VCaP (cell line): ENCODE measurements at regions not wholly inside any gene's neighbourhood (a gene's known extent, or its start where the extent isn't known, plus 50 kb on each side); places are given as distances from the start of the nearest gene placed in this dataset.

Source experiments
- H3K27ac ChIP-seq: fragments of 450-650 bp; 2 replicates; pipeline ENCODE4 v1.5.1; 2017
- TF ChIP-seq, protein P1 (sequence below): fragments of 450-650 bp; conservative IDR thresholded peaks from 2 replicates; pipeline ENCODE4 v1.5.1; 2017; ENCODE audit warnings: mild to moderate bottlenecking, moderate library complexity

DNA sequence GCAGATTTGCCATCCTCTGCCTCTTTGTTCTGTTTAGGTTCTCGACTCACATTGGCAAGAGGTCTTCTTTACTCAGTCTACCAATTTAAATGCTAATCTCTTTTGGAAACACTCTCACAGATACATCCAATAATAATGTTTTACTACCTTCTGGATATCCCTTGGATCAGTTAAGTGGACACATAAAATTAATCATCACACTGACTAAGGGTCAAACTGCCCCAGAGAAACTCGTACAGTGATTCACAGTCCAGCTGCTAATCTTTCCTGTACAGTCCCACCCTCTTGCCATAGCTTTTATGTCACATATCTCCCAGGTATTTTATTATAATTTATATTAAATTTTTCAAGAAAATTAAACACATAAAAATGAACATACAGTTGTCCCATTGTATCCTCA is 360.8 kb upstream of the RGMA start:
- no peak overlapping the region for H3K27ac ChIP-seq
- TF ChIP-seq, protein P1, sequence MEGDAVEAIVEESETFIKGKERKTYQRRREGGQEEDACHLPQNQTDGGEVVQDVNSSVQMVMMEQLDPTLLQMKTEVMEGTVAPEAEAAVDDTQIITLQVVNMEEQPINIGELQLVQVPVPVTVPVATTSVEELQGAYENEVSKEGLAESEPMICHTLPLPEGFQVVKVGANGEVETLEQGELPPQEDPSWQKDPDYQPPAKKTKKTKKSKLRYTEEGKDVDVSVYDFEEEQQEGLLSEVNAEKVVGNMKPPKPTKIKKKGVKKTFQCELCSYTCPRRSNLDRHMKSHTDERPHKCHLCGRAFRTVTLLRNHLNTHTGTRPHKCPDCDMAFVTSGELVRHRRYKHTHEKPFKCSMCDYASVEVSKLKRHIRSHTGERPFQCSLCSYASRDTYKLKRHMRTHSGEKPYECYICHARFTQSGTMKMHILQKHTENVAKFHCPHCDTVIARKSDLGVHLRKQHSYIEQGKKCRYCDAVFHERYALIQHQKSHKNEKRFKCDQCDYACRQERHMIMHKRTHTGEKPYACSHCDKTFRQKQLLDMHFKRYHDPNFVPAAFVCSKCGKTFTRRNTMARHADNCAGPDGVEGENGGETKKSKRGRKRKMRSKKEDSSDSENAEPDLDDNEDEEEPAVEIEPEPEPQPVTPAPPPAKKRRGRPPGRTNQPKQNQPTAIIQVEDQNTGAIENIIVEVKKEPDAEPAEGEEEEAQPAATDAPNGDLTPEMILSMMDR: no peak

DNA sequence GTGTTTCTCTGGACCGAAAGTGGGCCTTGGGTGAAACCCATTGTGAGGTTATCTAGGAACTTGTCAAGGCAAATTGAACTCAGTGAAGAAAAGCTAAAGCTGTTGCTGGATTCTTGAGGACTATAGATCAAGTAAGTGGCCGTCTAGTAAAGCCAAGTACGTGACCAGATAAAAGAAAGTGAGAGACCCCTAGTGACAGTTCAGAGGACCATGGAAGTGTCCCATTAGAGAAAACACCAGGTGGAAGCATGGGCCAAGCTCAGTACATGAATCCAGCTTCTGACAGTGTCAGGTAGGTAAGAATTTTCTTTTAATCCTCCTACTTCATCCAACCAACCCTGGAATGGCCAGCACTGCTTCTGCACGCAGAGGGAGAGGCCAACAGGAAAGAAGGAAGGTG is 349.3 kb upstream of the RGMA start:
- TF ChIP-seq, protein P1: no peak

DNA sequence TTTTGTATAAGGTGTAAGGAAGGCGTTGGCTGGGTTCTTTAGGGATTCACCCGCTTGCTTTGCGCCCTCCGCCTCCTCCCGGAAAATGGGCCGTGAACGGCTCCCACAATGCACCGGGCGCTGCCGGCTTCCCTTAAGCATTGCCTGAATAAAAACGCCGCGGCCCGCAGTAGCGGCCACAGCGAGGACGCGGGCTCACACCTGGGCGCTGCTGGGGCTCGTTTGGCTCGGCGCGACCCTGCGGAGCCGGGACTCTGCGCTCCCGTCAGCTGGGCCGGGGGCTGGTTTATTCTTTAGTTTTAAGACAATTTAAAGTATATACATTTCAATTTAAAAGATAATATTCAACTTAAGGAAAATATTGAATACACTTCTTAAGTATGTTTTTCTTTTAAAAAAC is 343.5 kb upstream of the RGMA start:
- TF ChIP-seq, protein P1: no peak

More for the DNA sequence above, 349.3 kb upstream of the RGMA start:
- no peak overlapping the region for H3K27ac ChIP-seq

DNA sequence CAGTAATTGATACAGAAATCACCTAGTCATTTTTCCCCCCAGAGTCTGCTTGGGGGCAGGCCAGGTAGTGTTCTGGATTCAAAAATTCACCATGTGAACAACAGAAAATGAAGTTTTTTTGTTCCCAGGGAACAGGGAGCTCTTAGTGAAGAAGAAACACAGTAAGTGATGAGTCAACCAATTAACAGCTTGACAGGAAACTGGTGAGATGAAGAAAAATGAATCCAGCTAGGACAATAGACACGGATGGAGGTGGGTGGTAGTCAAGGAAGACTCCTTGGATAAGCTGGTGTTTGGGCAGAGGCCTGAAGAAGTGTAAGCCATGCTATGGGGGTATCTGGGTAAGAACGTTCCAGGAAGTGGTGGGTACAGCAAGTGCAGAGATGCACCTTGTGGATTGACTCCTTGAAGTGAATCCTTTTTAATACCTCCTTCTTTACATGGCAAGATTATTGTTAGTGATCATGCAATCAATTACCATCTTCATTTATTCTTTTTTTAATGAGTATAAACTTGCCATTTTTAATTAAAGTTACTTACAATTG is 339.9 kb upstream of the RGMA start:
- TF ChIP-seq, protein P1: no peak
- H3K27ac ChIP-seq: no peak overlapping the region

More for the DNA sequence above, 343.5 kb upstream of the RGMA start:
- H3K27ac ChIP-seq: no peak overlapping the region

DNA sequence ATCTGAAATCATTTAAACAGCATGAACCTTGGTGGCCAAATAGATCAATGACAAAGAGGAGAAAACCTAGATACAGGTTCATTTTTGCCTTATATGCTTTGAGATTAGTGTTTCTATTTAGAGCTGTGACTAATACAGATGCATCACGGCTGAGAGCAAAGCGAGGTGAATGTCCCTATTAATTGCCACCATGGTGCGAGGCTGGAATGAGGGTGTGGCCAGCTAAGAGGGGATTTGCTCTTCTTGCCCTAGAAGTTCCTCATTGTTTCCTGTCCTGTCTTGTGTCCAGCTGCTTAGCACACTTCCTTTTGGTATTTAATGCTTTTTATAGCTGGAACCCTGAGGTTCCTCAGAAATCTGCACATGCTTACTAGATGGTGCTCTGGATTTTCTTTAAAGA is 339.1 kb upstream of the RGMA start:
- H3K27ac ChIP-seq: no peak overlapping the region
- TF ChIP-seq, protein P1: no peak

DNA sequence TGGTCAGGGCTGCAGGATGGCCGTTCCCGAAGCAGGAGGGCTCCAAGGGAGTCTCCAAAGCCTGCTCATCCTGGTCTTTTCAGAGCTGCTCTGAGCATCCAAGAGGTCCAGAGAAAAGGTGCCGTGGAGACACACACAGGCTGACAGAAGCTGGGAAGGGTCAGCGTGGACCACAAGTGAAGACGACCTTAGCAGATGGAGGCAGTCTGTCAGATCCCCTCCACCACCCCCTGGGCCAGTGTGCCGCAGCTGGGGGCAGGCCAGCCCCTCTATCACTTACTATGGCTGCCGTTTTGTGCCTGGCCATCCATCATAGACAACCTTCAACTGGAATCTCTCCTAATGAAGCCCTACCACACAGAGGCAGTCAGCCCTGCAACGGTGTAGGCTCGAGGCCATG is 335.1 kb upstream of the RGMA start:
- TF ChIP-seq, protein P1: no peak
- H3K27ac ChIP-seq: no peak overlapping the region

DNA sequence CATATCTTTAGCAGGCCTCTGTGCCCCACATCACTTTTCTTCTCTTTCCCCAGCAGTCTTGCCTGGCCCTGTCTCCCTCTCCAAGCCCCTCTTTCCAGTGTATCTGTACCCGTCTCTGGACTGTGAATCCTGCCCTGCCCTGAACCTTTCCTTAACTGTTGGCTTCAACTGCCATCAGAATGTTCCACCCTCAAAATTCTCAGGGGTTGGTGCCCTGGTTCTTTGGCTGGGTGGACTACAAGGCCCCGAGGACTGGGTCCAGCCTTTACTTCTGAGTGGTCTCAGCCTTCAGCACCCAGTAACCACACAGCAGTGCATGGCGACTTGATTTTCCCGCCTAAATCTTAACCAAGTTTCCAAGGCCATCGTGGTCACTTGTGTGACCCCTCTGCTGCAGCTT is 333.5 kb upstream of the RGMA start:
- TF ChIP-seq, protein P1: no peak

More for the DNA sequence above, 333.5 kb upstream of the RGMA start:
- no peak overlapping the region for H3K27ac ChIP-seq
